NT2/D1 (cell line): ENCODE measurements at regions not wholly inside any gene's neighbourhood (a gene's known extent, or its start where the extent isn't known, plus 50 kb on each side); places are given as distances from the start of the nearest gene placed in this dataset.

Experiments
- SUZ12 ChIP-seq: IDR thresholded peaks from 2 replicates; pipeline ENCODE4 v1.6.1; 2011; ENCODE audit not compliant: insufficient read length, insufficient read depth; ENCODE audit errors: extremely low read depth
- YY1 ChIP-seq: IDR thresholded peaks from 2 replicates; pipeline ENCODE4 v1.6.1; 2011; ENCODE audit not compliant: insufficient read length, insufficient read depth
- ZNF274 ChIP-seq: IDR thresholded peaks from 2 replicates; pipeline ENCODE4 v1.6.1; 2011; ENCODE audit warnings: mild to moderate bottlenecking, low read depth, low read length

GRCh38 chr13:50276550-50276949, 261.3 kb downstream of the KCNRG start:
- TF ChIP-seq YY1 = no peak
- no peak for TF ChIP-seq ZNF274
- no peak for TF ChIP-seq SUZ12
